ENCODE measurements at regions not wholly inside any gene's neighbourhood (a gene's known extent, or its start where the extent isn't known, plus 50 kb on each side); places are given as distances from the start of the nearest gene placed in this dataset.

GRCh38 chr1:57578099-57578498 lies 154.2 kb upstream of the DAB1 start:
- TF ChIP-seq CTCF (IDR thresholded peaks at IDR 0.05; ENCODE audit: insufficient read depth, low read depth, low read length): no peak
- TF ChIP-seq EZH2 (IDR thresholded peaks at IDR 0.05; ENCODE audit: insufficient read depth, low read length): no peak

Measured in astrocyte (in vitro differentiated cells and primary cell).